Fibroblast of lung (primary cell): ENCODE measurements at regions not wholly inside any gene's neighbourhood (a gene's known extent, or its start where the extent isn't known, plus 50 kb on each side); places are given as distances from the start of the nearest gene placed in this dataset.

Experiments used
- DNase-seq, 2 donors: peaks; one replicate each; pipeline versions ENCODE4 v3.0.0 to v3.0.0-alpha.2; 2010; ENCODE audit warnings: low read depth in 2 of 2
- H2AFZ ChIP-seq: 2 replicates; pipeline ENCODE4 v1.5.1; 2012; ENCODE audit warnings: low read length, control low read depth, inconsistent platforms
- H3K27ac ChIP-seq: 2 replicates; pipeline ENCODE4 v1.5.1; 2011; ENCODE audit warnings: low read length, control low read depth; ENCODE audit not compliant: insufficient read depth
- H3K27me3 ChIP-seq: 2 replicates; pipeline ENCODE4 v1.5.1; 2011; ENCODE audit warnings: mild to moderate bottlenecking, low read length; ENCODE audit not compliant: control insufficient read depth, insufficient read depth
- H3K36me3 ChIP-seq: 2 replicates; pipeline ENCODE4 v1.5.1; 2011; ENCODE audit warnings: low read length; ENCODE audit not compliant: control insufficient read depth, insufficient read depth
- H3K4me1 ChIP-seq: 2 replicates; pipeline ENCODE4 v1.5.1; 2011; ENCODE audit warnings: low read length; ENCODE audit not compliant: control insufficient read depth, insufficient read depth; ENCODE audit errors: extremely low read depth
- H3K4me2 ChIP-seq: 2 replicates; pipeline ENCODE4 v1.5.1; 2011; ENCODE audit warnings: low read length, control low read depth; ENCODE audit not compliant: insufficient read depth; ENCODE audit errors: extremely low read depth
- H3K4me3 ChIP-seq, 4 experiments: fragments of 200-600 bp in 1 of 4; sonication (generic) in 1 of 4; replicated peaks in 1 of 4; 2 replicates each; pipeline ENCODE4 v1.5.1; 2011 to 2016; ENCODE audit warnings: low read length in 4 of 4, low read depth in 3 of 4, mild to moderate bottlenecking in 3 of 4, control low read depth in 2 of 4, inconsistent platforms in 1 of 4, mixed read lengths in 1 of 4; ENCODE audit not compliant: insufficient read depth in 1 of 4; ENCODE audit errors: control extremely low read depth in 1 of 4
- H3K79me2 ChIP-seq: 2 replicates; pipeline ENCODE4 v1.5.1; 2012; ENCODE audit warnings: mild to moderate bottlenecking, low read length, inconsistent platforms; ENCODE audit not compliant: control insufficient read depth, insufficient read depth
- H3K9ac ChIP-seq: 2 replicates; pipeline ENCODE4 v1.5.1; 2011; ENCODE audit warnings: mild to moderate bottlenecking, low read length, control low read depth; ENCODE audit not compliant: insufficient read depth
- H3K9me3 ChIP-seq: 2 replicates; pipeline ENCODE4 v1.5.1; 2012; ENCODE audit warnings: low read depth, low read length; ENCODE audit not compliant: control insufficient read depth, insufficient read depth
- H4K20me1 ChIP-seq: 2 replicates; pipeline ENCODE4 v1.5.1; 2011; ENCODE audit warnings: low read length; ENCODE audit not compliant: control insufficient read depth, insufficient read depth; ENCODE audit errors: extremely low read depth
- EZH2 ChIP-seq: IDR thresholded peaks from 2 replicates; pipeline ENCODE4 v1.5.1; 2012; ENCODE audit warnings: low read length, control low read depth, mild to moderate bottlenecking; ENCODE audit errors: missing control alignments
- TF ChIP-seq, protein P1 (sequence below), 2 donors: IDR thresholded peaks in 1 of 2; conservative IDR thresholded peaks in 1 of 2; 1 replicate in 1 of 2; 2 replicates in 1 of 2; pipeline ENCODE4 v1.5.1; 2011 to 2012; ENCODE audit warnings: low read length in 2 of 2, control low read depth in 1 of 2, inconsistent platforms in 1 of 2, low read depth in 1 of 2, mild to moderate bottlenecking in 1 of 2

DNA sequence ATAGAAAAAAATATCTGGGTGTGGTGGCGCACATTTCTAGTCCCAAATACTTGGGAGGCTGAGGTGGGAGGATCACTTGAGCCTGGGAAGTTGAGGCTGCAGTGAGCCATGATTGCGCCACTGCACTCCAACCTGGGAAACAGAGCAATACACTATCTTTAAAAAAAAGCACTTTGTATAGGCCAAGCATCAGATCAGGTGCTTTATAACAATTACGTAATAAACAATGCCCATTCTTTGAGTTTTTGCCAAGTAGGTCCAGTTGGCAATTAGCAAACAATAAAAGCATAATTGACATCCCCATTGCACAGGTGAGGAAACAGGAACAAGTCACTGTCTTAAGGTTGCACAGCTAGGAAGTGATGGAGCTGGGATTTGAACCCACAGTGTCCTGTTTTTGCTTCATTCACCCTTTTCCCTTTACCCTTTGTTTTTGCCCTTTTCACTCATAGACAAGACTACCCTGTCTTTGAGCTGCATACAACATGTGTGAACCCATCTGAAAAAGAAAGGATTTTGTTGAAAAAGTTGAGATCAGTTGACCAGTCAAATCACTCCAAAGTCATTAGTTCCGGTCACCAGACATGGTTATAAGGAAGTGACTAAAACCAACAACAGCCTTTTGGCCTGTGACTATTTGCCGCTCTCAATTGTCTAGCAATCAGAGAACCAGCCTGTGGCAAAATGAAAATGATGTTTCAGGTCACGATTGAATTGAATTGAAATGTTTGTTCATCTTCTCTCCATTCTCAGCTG lies 303.6 kb downstream of the TFAP2C start:
- no peaks in the 10 kb centered on the region for H3K9me3 ChIP-seq
- no peaks in the 10 kb centered on the region for H3K36me3 ChIP-seq
- H3K27me3 ChIP-seq, result peaks cover 2% of the 10 kb centered on the region
- H3K79me2 ChIP-seq, result no peaks in the 10 kb centered on the region
- H3K9ac ChIP-seq, result no peak overlapping the region
- H3K4me2 ChIP-seq, result no peak overlapping the region
- no peak overlapping the region for H2AFZ ChIP-seq
- no peak overlapping the region for H3K27ac ChIP-seq
- no peak overlapping the region for H3K4me3 ChIP-seq
- no peak for TF ChIP-seq EZH2
- H4K20me1 ChIP-seq, result no peaks in the 10 kb centered on the region
- DNase-seq, result no peak
- no peaks in the 10 kb centered on the region for H3K4me1 ChIP-seq

DNA sequence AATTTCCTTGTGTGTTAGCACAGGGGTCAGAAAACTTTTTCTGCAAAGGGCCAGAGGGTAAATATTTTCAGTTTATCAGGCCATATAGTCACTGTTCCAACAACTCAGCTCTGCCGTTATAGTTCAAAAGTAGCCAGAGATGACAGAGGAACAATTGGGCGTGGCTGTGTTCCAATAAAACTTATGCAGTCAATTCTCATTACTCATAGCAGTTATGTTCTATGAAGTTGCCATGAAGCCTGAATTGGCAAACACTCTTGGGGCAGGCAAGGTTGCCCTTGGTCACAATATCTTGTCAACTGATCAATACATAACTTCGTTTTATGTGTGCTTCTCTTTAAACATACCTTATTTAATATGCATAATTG lies 304.2 kb downstream of the TFAP2C start:
- H3K9ac ChIP-seq, result no peak overlapping the region
- no peaks in the 10 kb centered on the region for H3K79me2 ChIP-seq
- no peak overlapping the region for H2AFZ ChIP-seq
- H3K4me1 ChIP-seq, result no peaks in the 10 kb centered on the region
- H3K9me3 ChIP-seq, result no peaks in the 10 kb centered on the region
- no peaks in the 10 kb centered on the region for H4K20me1 ChIP-seq
- DNase-seq, result no peak
- H3K36me3 ChIP-seq, result no peaks in the 10 kb centered on the region
- H3K27ac ChIP-seq, result no peak overlapping the region
- H3K27me3 ChIP-seq, result peaks cover 2% of the 10 kb centered on the region
- TF ChIP-seq, protein P1, sequence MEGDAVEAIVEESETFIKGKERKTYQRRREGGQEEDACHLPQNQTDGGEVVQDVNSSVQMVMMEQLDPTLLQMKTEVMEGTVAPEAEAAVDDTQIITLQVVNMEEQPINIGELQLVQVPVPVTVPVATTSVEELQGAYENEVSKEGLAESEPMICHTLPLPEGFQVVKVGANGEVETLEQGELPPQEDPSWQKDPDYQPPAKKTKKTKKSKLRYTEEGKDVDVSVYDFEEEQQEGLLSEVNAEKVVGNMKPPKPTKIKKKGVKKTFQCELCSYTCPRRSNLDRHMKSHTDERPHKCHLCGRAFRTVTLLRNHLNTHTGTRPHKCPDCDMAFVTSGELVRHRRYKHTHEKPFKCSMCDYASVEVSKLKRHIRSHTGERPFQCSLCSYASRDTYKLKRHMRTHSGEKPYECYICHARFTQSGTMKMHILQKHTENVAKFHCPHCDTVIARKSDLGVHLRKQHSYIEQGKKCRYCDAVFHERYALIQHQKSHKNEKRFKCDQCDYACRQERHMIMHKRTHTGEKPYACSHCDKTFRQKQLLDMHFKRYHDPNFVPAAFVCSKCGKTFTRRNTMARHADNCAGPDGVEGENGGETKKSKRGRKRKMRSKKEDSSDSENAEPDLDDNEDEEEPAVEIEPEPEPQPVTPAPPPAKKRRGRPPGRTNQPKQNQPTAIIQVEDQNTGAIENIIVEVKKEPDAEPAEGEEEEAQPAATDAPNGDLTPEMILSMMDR (conservative IDR thresholded peaks at IDR 0.05 in 1 of 2, IDR thresholded peaks at IDR 0.05 in 1 of 2; ENCODE audit: low read depth in 1 of 2, low read length in 2 of 2), result no peak
- no peak for TF ChIP-seq EZH2
- no peak overlapping the region for H3K4me3 ChIP-seq
- H3K4me2 ChIP-seq, result no peak overlapping the region

- H3K79me2 ChIP-seq, result no peaks in the 10 kb centered on the region
Measured at GRCh38 chr20:56934888-56935287, 305.8 kb downstream of the TFAP2C start.

More at GRCh38 chr20:56934888-56935287, 305.8 kb downstream of the TFAP2C start:
- no peak overlapping the region for H3K4me3 ChIP-seq
- H3K27me3 ChIP-seq, result no peaks in the 10 kb centered on the region
- no peak for DNase-seq
- H3K27ac ChIP-seq, result no peak overlapping the region
- H3K4me1 ChIP-seq, result no peaks in the 10 kb centered on the region
- no peak for TF ChIP-seq EZH2
- TF ChIP-seq, protein P1 (conservative IDR thresholded peaks at IDR 0.05 in 1 of 2, IDR thresholded peaks at IDR 0.05 in 1 of 2; ENCODE audit: low read depth in 1 of 2, low read length in 2 of 2), result no peak
- H3K36me3 ChIP-seq, result no peaks in the 10 kb centered on the region
- H4K20me1 ChIP-seq, result no peaks in the 10 kb centered on the region
- H3K4me2 ChIP-seq, result no peak overlapping the region
- no peak overlapping the region for H3K9ac ChIP-seq
- H3K9me3 ChIP-seq, result no peaks in the 10 kb centered on the region
- no peak overlapping the region for H2AFZ ChIP-seq
